Upper lobe of right lung (tissue), 1 donor: ENCODE measurements at regions not wholly inside any gene's neighbourhood (a gene's known extent, or its start where the extent isn't known, plus 50 kb on each side); places are given as distances from the start of the nearest gene placed in this dataset.

ENCODE experiments used
- ATAC-seq: fragments of 200-7000 bp; cut with Tn5 transposase; one replicate; pipeline ENCODE4 v1.9.1; 2020; ENCODE audit warnings: mild to moderate bottlenecking, moderate library complexity
- DNase-seq: peaks from one replicate; pipeline ENCODE4 v3.0.0-alpha.2; 2020
- H3K27ac ChIP-seq: fragments of 200-600 bp; one replicate; pipeline ENCODE4 v1.8.0; 2022
- H3K27me3 ChIP-seq: fragments of 200-600 bp; one replicate; pipeline ENCODE4 v1.8.0; 2022; ENCODE audit warnings: mild to moderate bottlenecking
- H3K36me3 ChIP-seq: fragments of 200-600 bp; one replicate; pipeline ENCODE4 v1.8.0; 2022
- H3K4me1 ChIP-seq: fragments of 200-600 bp; one replicate; pipeline ENCODE4 v1.8.0; 2022
- H3K4me3 ChIP-seq: fragments of 200-600 bp; one replicate; pipeline ENCODE4 v1.8.0; 2022; ENCODE audit warnings: mild to moderate bottlenecking
- H3K9me3 ChIP-seq: fragments of 200-600 bp; one replicate; pipeline ENCODE4 v1.8.0; 2022
- CTCF ChIP-seq: fragments of 200-600 bp; IDR thresholded peaks from one replicate; pipeline ENCODE4 v1.8.0; 2022; ENCODE audit warnings: antibody characterized with exemption
- intact Hi-C: fragments of 100-400 bp; cut with DNase I; formaldehyde crosslinking; loops from one replicate; pipeline ENCODE4 v1.11.0; 2022
- donor health status: DM: no; HTN: yes; CAD: no; lungs with severe emphysema.

DNA sequence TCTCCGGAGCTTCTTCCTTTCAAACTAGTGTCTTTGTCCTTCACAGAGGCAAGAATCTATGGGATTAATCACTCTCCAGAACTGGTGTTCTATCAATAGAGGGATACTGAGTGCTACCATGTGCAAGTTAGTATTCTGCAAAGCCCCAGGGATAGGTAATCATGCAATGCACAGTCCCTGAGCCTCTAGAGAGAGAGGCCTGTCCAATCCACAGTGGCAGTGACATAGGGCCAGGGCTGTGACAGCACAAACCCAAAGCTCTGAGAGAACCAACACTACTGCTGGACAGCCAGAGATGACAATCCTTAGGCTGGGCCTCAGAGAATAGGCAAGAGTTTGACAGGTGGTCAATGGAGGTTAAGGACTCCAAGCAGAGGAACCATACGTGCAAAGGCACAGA lies 66.8 kb upstream of the USP47 start:
- H3K9me3 ChIP-seq: no peaks in the 10 kb centered on the region
- no peak overlapping the region for H3K4me3 ChIP-seq
- no peak for TF ChIP-seq CTCF
- intact Hi-C loops: no loop called here
- H3K4me1 ChIP-seq: no peaks in the 10 kb centered on the region
- no peaks in the 10 kb centered on the region for H3K36me3 ChIP-seq
- ATAC-seq (no peak), DNase-seq (no peak)
- no peaks in the 10 kb centered on the region for H3K27me3 ChIP-seq
- H3K27ac ChIP-seq: no peak overlapping the region

- TF ChIP-seq CTCF: no peak
- Histone ChIP-seq H3K9me3 (no peaks in the 10 kb centered on the region), H3K27me3 (no peaks in the 10 kb centered on the region), H3K4me1 (no peaks in the 10 kb centered on the region), H3K27ac (no peak overlapping the region), H3K4me3 (no peak overlapping the region), H3K36me3 (no peaks in the 10 kb centered on the region)
- DNase-seq: no peak
- intact Hi-C loops: no loop called here
- ATAC-seq: no peak
Measured at GRCh38 chr11:11772865-11773515, 68.8 kb upstream of the USP47 start.

- Histone ChIP-seq H3K4me3 (no peak overlapping the region), H3K36me3 (no peaks in the 10 kb centered on the region), H3K9me3 (no peaks in the 10 kb centered on the region), H3K27ac (no peak overlapping the region), H3K27me3 (no peaks in the 10 kb centered on the region), H3K4me1 (no peaks in the 10 kb centered on the region)
- TF ChIP-seq CTCF: no peak
- ATAC-seq (no peak), DNase-seq (no peak)
- intact Hi-C loops: no loop called here
Measured at GRCh38 chr11:11770921-11771486, 70.8 kb upstream of the USP47 start.

DNA sequence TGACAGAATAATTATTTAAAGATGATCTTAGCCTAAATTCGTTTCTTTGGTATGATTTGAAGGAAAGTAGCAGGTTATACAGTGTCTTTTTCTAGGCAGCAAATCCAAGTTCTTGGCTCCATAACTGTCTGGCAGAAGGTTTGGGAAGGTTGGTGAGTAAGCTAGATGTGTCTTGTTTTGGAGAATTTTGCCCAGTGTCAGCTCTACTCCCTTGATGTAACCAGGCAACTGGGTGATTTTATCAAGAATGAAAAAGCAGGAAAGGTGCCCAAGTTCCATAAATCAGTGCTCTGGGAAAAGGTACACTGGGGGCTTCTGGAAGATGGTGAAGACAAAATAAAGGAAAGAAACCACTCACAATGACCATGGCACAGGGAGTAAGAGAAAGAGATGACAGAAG lies 71.5 kb upstream of the USP47 start:
- Histone ChIP-seq H3K4me1 (no peaks in the 10 kb centered on the region), H3K9me3 (no peaks in the 10 kb centered on the region), H3K4me3 (no peak overlapping the region), H3K27me3 (no peaks in the 10 kb centered on the region), H3K36me3 (no peaks in the 10 kb centered on the region), H3K27ac (no peak overlapping the region)
- no peak for DNase-seq
- TF ChIP-seq CTCF: no peak
- intact Hi-C loops: no loop called here
- ATAC-seq: no peak

GRCh38 chr11:11769782-11770181 lies 72.0 kb upstream of the USP47 start:
- H3K4me1 ChIP-seq: no peaks in the 10 kb centered on the region
- H3K27ac ChIP-seq: no peak overlapping the region
- ATAC-seq (no peak), DNase-seq (no peak)
- peaks cover under 1% of the 10 kb centered on the region for H3K27me3 ChIP-seq
- H3K4me3 ChIP-seq: no peak overlapping the region
- TF ChIP-seq CTCF: no peak
- no peaks in the 10 kb centered on the region for H3K9me3 ChIP-seq
- no peaks in the 10 kb centered on the region for H3K36me3 ChIP-seq
- intact Hi-C loops: no loop called here

DNA sequence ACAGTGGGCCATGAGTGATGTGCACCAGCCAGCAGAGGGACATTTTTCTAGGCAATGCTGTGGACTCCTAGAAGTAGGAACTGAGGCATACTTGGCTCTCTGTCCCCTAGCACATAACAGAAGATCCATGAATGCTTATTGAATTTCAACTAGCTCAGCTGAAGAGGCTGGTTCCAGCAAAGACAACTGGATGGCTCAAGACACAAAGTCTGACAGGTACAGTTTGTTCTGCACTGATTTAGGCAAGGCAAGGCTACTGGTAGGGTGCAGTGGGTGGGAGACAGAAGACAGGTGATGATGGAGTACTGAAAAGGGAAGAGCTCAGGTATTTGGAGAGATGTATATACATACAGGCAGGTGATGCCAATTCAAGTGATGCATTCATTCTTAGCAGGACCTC lies 72.4 kb upstream of the USP47 start:
- no peaks in the 10 kb centered on the region for H3K36me3 ChIP-seq
- TF ChIP-seq CTCF: no peak
- H3K27me3 ChIP-seq: peaks cover 4% of the 10 kb centered on the region
- no peak overlapping the region for H3K27ac ChIP-seq
- ATAC-seq: no peak
- intact Hi-C loops: no loop called here
- no peaks in the 10 kb centered on the region for H3K4me1 ChIP-seq
- DNase-seq: no peak
- H3K9me3 ChIP-seq: no peaks in the 10 kb centered on the region
- H3K4me3 ChIP-seq: no peak overlapping the region
